Choroid plexus epithelial cell (primary cell): ENCODE measurements at regions not wholly inside any gene's neighbourhood (a gene's known extent, or its start where the extent isn't known, plus 50 kb on each side); places are given as distances from the start of the nearest gene placed in this dataset.

ENCODE experiments used
- DNase-seq: peaks from one replicate; pipeline ENCODE4 v3.0.0-alpha.2; 2010; ENCODE audit warnings: low read depth
- H3K4me3 ChIP-seq: 2 replicates; pipeline ENCODE4 v1.5.1; 2011; ENCODE audit warnings: low read depth, mild to moderate bottlenecking, control low read depth, low read length, moderate library complexity
- TF ChIP-seq, protein P1 (sequence below): conservative IDR thresholded peaks from 2 replicates; pipeline ENCODE4 v1.5.1; 2011; ENCODE audit warnings: low read depth, mild to moderate bottlenecking, control low read depth, inconsistent platforms, low read length, moderate library complexity

DNA sequence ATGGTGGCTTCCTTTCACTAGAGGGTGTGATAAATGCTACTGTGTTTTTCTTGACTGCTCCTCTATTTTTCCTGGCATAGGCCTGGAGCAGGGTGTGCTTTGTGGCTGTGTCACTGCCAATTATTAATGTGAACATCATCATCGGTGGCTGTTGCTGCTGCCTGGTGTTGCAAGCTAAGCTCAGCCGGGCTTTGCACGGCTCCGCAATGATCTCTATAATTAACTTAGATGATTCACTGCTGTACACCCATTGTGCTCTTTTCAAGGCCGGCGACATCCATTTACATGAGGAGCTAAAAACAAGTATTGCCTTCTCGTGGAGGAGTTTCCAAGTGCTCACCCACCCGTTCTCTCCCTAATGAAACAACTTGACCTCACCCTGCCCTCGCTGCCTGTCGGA lies 160.1 kb upstream of the IRX3 start:
- DNase-seq, result peak; percentile 71
- TF ChIP-seq, protein P1, sequence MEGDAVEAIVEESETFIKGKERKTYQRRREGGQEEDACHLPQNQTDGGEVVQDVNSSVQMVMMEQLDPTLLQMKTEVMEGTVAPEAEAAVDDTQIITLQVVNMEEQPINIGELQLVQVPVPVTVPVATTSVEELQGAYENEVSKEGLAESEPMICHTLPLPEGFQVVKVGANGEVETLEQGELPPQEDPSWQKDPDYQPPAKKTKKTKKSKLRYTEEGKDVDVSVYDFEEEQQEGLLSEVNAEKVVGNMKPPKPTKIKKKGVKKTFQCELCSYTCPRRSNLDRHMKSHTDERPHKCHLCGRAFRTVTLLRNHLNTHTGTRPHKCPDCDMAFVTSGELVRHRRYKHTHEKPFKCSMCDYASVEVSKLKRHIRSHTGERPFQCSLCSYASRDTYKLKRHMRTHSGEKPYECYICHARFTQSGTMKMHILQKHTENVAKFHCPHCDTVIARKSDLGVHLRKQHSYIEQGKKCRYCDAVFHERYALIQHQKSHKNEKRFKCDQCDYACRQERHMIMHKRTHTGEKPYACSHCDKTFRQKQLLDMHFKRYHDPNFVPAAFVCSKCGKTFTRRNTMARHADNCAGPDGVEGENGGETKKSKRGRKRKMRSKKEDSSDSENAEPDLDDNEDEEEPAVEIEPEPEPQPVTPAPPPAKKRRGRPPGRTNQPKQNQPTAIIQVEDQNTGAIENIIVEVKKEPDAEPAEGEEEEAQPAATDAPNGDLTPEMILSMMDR, result no peak
- H3K4me3 ChIP-seq, result no peak overlapping the region

DNA sequence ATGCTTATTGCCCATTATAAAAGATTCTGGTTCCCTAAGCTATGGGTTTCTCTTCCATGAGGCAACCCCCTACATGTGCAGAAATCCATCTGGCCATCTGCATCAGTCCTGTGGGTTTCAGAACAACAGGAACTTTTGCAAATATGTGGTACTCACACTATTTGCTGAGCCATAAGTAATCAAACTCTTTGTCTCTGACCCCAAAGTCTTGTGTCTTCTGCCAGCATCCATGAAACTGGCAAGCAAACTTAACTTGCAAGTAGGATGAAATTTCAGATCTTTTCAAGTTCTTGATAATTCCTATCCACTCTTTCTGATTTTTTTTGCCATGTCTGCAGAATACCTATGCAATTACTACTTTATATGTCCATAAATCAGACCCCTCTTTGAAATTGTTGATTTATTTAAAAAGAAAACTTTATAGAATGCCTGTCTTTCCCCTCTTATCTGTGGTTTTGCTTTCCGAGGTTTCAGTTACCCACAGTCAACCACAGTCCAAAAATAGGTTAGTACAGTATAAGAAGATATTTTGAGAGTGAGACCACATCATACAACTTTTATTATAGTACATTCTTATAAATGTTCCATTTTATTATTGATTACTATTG lies 158.4 kb upstream of the IRX3 start:
- TF ChIP-seq, protein P1, result no peak
- H3K4me3 ChIP-seq, result no peak overlapping the region
- DNase-seq, result peak; percentile 59

DNA sequence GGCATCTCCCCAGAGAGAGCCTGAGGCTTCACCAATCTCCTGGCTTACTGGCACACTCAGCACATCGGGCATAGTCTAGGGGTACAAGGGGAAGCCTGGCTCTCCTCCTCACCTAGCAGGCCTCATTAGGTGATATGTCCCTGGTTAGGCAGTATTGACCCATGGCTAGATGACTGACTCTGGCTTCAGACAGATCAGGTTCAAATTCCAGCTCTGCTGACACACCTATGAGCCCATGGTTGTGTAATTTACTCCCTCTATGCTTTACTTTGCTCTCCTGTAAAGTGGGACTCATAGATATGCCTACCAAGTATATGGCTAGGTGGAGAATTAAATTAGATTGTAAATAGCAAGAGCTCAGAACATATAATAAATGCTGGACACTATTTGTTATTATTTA lies 157.3 kb upstream of the IRX3 start:
- TF ChIP-seq, protein P1, result no peak
- no peak overlapping the region for H3K4me3 ChIP-seq
- no peak for DNase-seq

DNA sequence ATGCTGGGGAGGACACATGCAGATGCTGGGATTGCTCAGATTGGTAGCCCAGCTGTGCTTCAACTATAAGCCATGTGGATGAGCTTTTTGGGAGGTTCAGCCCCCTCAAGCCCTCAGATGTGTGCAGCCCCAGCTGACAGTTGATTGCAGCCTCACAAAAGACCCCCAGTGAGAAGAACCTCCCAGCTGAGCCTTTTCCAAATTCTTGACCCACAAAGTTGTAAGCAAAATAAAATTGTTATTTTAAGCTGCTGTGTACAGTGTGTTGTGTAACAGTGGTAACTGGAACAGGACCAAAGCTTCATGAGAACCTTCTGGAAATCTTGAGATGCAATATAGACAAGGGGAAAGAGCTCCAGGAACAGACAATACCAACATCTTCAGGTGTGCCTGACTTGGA lies 156.8 kb upstream of the IRX3 start:
- DNase-seq, result peak; percentile 27
- TF ChIP-seq, protein P1, result no peak
- H3K4me3 ChIP-seq, result no peak overlapping the region

DNA sequence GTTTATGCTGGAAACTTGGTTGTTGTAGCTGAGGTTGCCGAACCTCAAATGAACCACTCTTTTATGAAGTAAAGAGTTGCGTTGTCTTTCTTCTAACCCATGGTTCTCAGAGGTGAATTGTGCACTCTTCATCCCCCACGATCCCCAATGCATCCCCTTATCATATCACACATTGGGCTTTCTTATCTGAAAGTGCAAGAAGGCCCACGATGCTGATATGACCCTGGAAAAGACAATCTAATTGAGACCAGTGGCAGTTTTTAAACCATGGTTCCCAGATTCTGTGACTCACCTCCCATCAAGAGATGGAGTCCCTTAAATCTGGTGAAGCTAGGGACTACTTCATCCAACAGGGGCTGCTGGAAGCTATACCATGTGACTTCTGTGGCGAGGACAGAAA lies 156.3 kb upstream of the IRX3 start:
- no peak for DNase-seq
- TF ChIP-seq, protein P1, result no peak
- H3K4me3 ChIP-seq, result no peak overlapping the region

DNA sequence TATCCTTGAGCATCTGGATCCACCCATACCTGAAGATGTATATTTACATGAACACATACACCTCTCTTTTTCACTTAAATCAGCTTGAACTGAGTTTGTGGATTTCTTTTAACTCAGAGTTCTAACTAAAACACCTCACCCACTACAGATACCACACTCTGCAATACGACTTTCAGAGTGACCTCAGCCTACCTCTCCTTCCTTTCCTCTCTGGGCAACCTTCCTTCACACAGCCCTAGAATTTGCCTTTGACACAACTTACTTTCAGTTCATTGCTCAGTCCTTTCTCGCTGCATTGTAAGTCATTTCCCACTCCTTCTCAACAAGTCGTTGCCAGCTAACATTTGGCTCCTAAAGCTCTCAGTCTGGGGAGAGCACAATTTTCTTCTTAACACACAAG lies 151.9 kb upstream of the IRX3 start:
- no peak overlapping the region for H3K4me3 ChIP-seq
- TF ChIP-seq, protein P1, result no peak
- DNase-seq, result no peak

DNA sequence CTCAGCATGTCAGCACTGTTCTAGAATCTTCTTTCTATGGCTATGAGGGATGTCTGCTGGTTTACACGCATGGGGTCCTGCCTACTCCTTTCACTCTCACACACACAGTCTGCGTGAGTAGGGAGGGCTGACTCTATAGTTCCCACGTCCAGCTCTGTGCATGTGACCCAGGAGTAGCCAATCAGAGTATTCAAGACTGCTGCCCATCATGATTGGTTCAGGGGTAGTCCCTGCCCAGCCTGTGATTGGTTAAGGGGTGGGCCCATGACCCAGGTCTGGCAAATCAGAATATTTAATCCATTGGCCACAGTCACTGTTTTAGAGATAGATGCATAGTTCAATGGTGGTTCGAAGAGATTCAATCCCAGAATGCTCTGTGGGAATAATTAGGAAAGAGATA lies 151.3 kb upstream of the IRX3 start:
- DNase-seq, result no peak
- H3K4me3 ChIP-seq, result no peak overlapping the region
- TF ChIP-seq, protein P1, result no peak
